GM12874 (cell line): ENCODE measurements at regions not wholly inside any gene's neighbourhood (a gene's known extent, or its start where the extent isn't known, plus 50 kb on each side); places are given as distances from the start of the nearest gene placed in this dataset.

ENCODE experiments used
- TF ChIP-seq, protein P1 (sequence below): IDR thresholded peaks from 2 replicates; pipeline ENCODE4 v1.5.1; 2011; ENCODE audit warnings: low read depth, mild to moderate bottlenecking, control low read depth, low read length, moderate library complexity; ENCODE audit not compliant: insufficient read depth

GRCh38 chr14:58904776-58905175 is 267.0 kb downstream of the DACT1 start:
- TF ChIP-seq, protein P1, sequence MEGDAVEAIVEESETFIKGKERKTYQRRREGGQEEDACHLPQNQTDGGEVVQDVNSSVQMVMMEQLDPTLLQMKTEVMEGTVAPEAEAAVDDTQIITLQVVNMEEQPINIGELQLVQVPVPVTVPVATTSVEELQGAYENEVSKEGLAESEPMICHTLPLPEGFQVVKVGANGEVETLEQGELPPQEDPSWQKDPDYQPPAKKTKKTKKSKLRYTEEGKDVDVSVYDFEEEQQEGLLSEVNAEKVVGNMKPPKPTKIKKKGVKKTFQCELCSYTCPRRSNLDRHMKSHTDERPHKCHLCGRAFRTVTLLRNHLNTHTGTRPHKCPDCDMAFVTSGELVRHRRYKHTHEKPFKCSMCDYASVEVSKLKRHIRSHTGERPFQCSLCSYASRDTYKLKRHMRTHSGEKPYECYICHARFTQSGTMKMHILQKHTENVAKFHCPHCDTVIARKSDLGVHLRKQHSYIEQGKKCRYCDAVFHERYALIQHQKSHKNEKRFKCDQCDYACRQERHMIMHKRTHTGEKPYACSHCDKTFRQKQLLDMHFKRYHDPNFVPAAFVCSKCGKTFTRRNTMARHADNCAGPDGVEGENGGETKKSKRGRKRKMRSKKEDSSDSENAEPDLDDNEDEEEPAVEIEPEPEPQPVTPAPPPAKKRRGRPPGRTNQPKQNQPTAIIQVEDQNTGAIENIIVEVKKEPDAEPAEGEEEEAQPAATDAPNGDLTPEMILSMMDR: no peak

DNA sequence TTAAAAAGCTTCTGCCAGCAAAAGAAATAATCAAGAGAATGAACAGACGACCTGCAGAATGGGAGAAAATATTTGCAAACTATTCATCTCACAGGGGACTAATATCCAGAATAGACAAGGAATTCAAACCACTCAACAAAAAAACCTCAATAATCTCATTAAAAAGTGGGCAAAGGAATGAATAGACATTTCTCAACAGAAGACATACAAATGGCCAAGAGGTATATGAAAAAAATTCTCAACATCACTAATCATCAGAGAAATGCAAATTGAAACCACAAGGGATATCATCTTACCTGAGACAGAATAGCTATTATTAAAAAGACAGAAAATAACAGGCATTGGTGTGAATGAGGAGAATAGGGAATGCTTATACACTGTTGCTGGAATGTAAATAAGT is 270.0 kb downstream of the DACT1 start:
- TF ChIP-seq, protein P1: no peak

- TF ChIP-seq, protein P1: no peak
Measured at GRCh38 chr14:58912287-58912686, 274.5 kb downstream of the DACT1 start.

DNA sequence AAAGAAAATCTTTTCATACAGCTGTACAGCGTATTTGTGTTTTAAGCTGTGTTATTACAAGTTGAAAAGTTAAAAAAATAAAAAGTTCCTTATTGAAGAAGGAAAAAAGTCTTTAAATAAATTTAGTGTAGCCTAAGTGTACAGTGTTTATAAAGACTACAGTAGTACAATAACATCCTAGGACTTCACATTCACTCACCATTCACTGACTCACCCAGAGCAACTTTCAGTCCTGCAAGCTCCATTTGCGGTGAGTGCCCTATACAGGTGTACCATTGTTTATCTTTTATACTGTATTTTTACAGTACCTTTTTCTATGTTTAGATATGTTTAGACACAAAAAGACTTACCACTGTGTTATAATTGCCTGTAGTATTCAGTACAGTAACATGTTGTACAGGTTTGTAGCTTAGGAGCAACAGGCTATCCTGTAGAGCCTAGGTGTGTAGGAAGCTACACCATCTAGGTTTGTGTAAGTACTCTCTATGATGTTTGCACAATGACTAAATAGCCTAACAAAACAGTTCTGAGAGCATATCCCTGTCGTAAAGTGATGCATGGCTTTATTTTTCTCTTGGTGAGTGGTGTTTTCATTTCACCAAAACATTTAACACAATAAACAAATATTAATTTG is 275.2 kb downstream of the DACT1 start:
- TF ChIP-seq, protein P1: no peak

DNA sequence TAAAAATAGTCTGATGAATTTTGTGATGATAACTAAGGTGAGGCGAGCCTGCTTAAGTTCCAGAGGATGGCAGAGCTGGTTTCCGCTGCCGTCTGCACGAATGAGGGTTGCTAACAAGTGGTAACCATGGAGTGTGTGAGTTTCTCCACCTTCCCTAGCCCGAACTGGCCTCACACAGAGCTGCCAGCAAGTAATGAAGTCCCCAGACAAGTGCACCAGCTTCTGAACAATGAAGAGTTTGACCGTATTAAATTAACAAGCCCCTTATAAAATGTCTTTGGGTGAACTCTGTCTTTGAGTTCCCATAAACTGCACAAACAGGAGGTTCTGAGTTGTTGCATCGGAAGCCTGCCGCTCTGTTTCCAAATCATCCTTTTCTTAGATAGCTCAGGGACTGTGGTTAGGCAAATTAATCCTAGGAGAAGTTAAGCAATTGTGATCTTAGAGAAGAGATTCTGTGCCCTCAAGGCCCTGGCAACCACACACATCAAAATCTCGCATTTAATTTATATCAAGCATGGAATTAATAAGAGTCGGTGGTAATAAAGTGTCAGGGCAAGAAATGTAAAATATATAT is 274.1 kb upstream of the DAAM1 start:
- TF ChIP-seq, protein P1: no peak

- TF ChIP-seq, protein P1: no peak
Measured at GRCh38 chr14:58915646-58916045, 272.8 kb upstream of the DAAM1 start.

GRCh38 chr14:58918066-58918738 is 270.3 kb upstream of the DAAM1 start:
- TF ChIP-seq, protein P1: no peak
